Endothelial cell of umbilical vein (primary cell): ENCODE measurements at regions not wholly inside any gene's neighbourhood (a gene's known extent, or its start where the extent isn't known, plus 50 kb on each side); places are given as distances from the start of the nearest gene placed in this dataset.

Experiments used
- EZH2 ChIP-seq: IDR thresholded peaks from 2 replicates; pipeline ENCODE4 v1.6.1; 2012; ENCODE audit warnings: borderline replicate concordance, low read depth, mild to moderate bottlenecking, moderate library complexity, low read length, inconsistent platforms; ENCODE audit not compliant: severe bottlenecking
- POLR2A ChIP-seq: IDR thresholded peaks from 2 replicates; pipeline ENCODE4 v1.6.1; 2012; ENCODE audit warnings: low read depth, mild to moderate bottlenecking, control low read depth, low read length
- POLR2AphosphoS5 ChIP-seq: IDR thresholded peaks from 2 replicates; pipeline ENCODE4 v1.6.1; 2012; ENCODE audit warnings: low read depth, mild to moderate bottlenecking, control low read depth, low read length, moderate library complexity; ENCODE audit not compliant: insufficient read depth
- TF ChIP-seq, protein P1 (sequence below), 2 donors: IDR thresholded peaks; 1 replicate in 1 of 2; 2 replicates in 1 of 2; pipeline ENCODE4 v1.5.1; 2011; ENCODE audit warnings: low read length in 2 of 2, mild to moderate bottlenecking in 2 of 2, moderate library complexity in 2 of 2, control low read depth in 1 of 2, inconsistent platforms in 1 of 2, low read depth in 1 of 2; ENCODE audit not compliant: insufficient read depth in 1 of 2; ENCODE audit errors: extremely low read depth in 1 of 2
- TF ChIP-seq, protein P2 (sequence below): IDR thresholded peaks from 2 replicates; pipeline ENCODE4 v1.6.1; 2011; ENCODE audit not compliant: insufficient read depth, insufficient read length

DNA sequence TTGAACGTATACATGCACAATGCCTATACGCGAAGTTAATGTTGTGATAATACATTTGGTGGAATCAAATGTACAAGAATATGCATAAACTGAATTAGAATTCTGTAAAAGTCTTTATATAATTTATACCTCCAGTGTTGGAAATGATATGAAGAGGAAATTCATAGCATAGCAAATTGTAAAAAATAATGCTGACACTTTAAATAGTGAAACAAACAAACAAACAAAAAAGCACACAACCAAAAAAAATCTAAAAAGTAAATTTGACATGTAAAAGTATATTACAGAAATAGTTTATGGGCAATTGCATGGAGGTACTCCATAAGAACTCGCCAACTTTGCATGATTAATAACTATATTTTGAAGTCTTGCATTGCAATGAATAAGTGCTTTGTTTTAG lies 780.9 kb downstream of the TBC1D32 start:
- no peak for TF ChIP-seq EZH2
- TF ChIP-seq, protein P1, sequence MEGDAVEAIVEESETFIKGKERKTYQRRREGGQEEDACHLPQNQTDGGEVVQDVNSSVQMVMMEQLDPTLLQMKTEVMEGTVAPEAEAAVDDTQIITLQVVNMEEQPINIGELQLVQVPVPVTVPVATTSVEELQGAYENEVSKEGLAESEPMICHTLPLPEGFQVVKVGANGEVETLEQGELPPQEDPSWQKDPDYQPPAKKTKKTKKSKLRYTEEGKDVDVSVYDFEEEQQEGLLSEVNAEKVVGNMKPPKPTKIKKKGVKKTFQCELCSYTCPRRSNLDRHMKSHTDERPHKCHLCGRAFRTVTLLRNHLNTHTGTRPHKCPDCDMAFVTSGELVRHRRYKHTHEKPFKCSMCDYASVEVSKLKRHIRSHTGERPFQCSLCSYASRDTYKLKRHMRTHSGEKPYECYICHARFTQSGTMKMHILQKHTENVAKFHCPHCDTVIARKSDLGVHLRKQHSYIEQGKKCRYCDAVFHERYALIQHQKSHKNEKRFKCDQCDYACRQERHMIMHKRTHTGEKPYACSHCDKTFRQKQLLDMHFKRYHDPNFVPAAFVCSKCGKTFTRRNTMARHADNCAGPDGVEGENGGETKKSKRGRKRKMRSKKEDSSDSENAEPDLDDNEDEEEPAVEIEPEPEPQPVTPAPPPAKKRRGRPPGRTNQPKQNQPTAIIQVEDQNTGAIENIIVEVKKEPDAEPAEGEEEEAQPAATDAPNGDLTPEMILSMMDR (IDR thresholded peaks at IDR 0.05; ENCODE audit: extremely low read depth in 1 of 2, insufficient read depth in 1 of 2, low read depth in 1 of 2, low read length in 2 of 2), result no peak
- no peak for TF ChIP-seq POLR2A
- TF ChIP-seq, protein P2, sequence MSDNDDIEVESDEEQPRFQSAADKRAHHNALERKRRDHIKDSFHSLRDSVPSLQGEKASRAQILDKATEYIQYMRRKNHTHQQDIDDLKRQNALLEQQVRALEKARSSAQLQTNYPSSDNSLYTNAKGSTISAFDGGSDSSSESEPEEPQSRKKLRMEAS, result no peak
- no peak for TF ChIP-seq POLR2AphosphoS5
